Calu3 (cell line): ENCODE measurements at regions not wholly inside any gene's neighbourhood (a gene's known extent, or its start where the extent isn't known, plus 50 kb on each side); places are given as distances from the start of the nearest gene placed in this dataset.

Experiments
- BruUV-seq: library from RNA; stranded (reverse); fragments of 400-500 nt; replicated peaks from 2 replicates; lab custom pipeline; 2021; lab: Mats Ljungman, UMichigan
- CTCF ChIA-PET: fragments of 300-600 bp; sonication (Branson Sonifier 250); formaldehyde crosslinking; loops from one replicate; lab custom pipeline; 2022; ENCODE audit warnings: antibody characterized with exemption; lab: Charles Lee
- DNase-seq: peaks from one replicate; pipeline ENCODE4 v3.0.0; 2022
- H3K27ac Mint-ChIP-seq: one replicate; pipeline ENCODE4 v1.8.0; 2022; ENCODE audit warnings: mixed read lengths; ENCODE audit not compliant: unreplicated experiment
- H3K27me3 Mint-ChIP-seq: one replicate; pipeline ENCODE4 v1.8.0; 2022; ENCODE audit warnings: mixed read lengths; ENCODE audit not compliant: unreplicated experiment
- H3K36me3 Mint-ChIP-seq: one replicate; pipeline ENCODE4 v1.8.0; 2022; ENCODE audit warnings: mild to moderate bottlenecking, moderate library complexity, mixed read lengths; ENCODE audit not compliant: insufficient read depth, unreplicated experiment
- H3K4me1 Mint-ChIP-seq: one replicate; pipeline ENCODE4 v1.8.0; 2022; ENCODE audit warnings: mild to moderate bottlenecking, low read depth, mixed read lengths; ENCODE audit not compliant: unreplicated experiment
- H3K4me3 Mint-ChIP-seq: one replicate; pipeline ENCODE4 v1.8.0; 2022; ENCODE audit warnings: mild to moderate bottlenecking, low read depth, moderate library complexity, mixed read lengths; ENCODE audit not compliant: unreplicated experiment
- H3K9me3 Mint-ChIP-seq: one replicate; pipeline ENCODE4 v1.8.0; 2022; ENCODE audit warnings: low read depth, mixed read lengths; ENCODE audit not compliant: unreplicated experiment
- intact Hi-C: fragments of 100-400 bp; cut with micrococcal nuclease; formaldehyde crosslinking; loops from one replicate; pipeline ENCODE4 v1.10.0; 2022; ENCODE audit not compliant: unreplicated experiment
- TF ChIP-seq, protein P1 (sequence below): fragments of 200-600 bp; IDR thresholded peaks from one replicate; pipeline ENCODE4 v1.8.0; 2022; ENCODE audit warnings: antibody characterized with exemption; ENCODE audit not compliant: unreplicated experiment

DNA sequence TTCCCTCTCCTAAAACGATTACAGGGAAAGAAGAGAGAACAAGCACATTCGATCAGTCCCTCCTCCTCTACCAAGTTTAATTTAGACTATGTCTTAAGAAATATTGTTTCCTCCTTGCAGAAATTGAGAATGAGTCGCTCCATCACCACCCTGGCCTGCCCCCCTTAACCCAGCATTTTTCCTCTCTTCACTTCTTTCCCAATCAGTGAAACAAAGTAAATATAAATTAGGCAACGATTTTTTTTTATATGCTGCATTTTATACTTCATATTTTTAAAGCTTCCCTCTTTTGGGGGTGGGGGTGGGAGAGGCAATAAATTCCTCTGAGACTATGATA lies 300.0 kb downstream of the SPRY2 start:
- Mint-ChIP-seq H3K4me1 (no peaks in the 10 kb centered on the region), H3K9me3 (no peaks in the 10 kb centered on the region), H3K4me3 (no peak overlapping the region), H3K27me3 (no peaks in the 10 kb centered on the region), H3K36me3 (no peaks in the 10 kb centered on the region), H3K27ac (no peak overlapping the region)
- intact Hi-C loops = no loop called here
- BruUV-seq = no TSS peak
- TF ChIP-seq, protein P1, sequence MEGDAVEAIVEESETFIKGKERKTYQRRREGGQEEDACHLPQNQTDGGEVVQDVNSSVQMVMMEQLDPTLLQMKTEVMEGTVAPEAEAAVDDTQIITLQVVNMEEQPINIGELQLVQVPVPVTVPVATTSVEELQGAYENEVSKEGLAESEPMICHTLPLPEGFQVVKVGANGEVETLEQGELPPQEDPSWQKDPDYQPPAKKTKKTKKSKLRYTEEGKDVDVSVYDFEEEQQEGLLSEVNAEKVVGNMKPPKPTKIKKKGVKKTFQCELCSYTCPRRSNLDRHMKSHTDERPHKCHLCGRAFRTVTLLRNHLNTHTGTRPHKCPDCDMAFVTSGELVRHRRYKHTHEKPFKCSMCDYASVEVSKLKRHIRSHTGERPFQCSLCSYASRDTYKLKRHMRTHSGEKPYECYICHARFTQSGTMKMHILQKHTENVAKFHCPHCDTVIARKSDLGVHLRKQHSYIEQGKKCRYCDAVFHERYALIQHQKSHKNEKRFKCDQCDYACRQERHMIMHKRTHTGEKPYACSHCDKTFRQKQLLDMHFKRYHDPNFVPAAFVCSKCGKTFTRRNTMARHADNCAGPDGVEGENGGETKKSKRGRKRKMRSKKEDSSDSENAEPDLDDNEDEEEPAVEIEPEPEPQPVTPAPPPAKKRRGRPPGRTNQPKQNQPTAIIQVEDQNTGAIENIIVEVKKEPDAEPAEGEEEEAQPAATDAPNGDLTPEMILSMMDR = no peak
- DNase-seq = no peak
- CTCF ChIA-PET = interaction anchor here (0.7 kb wide), 1 partner anchor 300 kb away, joined by 3 read pairs; no protein-coding TSS in a partner anchor

DNA sequence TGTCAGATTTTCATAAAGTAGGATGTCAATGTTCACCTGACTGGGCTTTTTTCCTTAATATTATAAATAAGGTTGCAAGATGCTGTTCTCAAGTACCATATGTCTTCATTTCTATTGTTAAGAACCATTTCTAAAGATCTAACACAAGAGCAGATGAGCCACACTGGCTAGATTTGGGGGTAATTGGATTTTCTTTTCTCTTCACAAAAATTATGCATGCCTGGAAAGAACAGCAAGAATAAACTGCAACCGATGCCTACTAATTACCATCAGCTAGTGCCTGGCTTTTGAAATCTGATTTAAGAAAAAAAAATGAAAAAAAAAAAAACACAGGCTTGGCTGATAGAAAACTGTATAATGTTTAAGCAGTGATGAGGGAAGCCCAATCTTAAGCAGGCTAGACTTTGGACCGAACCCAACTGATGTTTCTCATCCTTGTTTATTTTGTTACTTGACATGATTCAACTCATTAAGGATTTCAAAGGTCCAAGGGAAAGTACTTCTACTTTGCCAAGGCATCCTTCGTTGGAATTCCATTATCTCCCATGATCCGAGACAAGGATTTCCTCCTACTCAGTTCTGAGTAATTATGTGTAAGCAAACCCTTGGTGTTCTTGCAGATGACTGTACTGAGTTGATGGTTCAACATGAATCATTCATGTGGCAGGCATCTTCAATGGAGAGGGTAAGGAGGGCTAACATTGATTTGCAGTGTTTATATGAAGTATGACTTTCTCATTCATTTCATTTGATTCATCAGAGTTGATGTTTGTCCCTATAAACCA lies 300.5 kb downstream of the SPRY2 start:
- BruUV-seq = no TSS peak
- H3K4me3 Mint-ChIP-seq = no peak overlapping the region
- CTCF ChIA-PET = no interaction called here
- no peaks in the 10 kb centered on the region for H3K4me1 Mint-ChIP-seq
- TF ChIP-seq, protein P1 = no peak
- no peak overlapping the region for H3K27ac Mint-ChIP-seq
- no peak for DNase-seq
- no peaks in the 10 kb centered on the region for H3K27me3 Mint-ChIP-seq
- intact Hi-C loops = no loop called here
- no peaks in the 10 kb centered on the region for H3K36me3 Mint-ChIP-seq
- H3K9me3 Mint-ChIP-seq = no peaks in the 10 kb centered on the region

DNA sequence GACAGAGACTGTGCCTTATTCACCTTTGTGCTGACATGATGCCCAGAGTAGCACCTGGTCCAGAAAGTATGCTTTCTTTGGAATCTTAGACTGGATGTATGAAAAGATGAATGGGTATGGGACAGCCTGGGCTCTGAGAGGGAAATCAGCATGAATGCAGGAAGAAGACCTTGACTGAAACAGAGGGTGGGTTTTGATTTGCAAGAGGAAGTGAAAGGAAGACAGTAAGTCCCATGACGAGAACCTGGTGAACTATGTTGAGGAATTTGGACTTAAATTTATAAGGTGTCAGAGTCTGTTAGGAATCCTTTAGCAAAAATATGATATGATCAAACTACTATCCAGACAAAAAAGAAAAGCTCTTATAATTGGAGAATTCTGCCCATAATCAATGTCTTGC lies 301.9 kb downstream of the SPRY2 start:
- no peak overlapping the region for H3K27ac Mint-ChIP-seq
- CTCF ChIA-PET = no interaction called here
- TF ChIP-seq, protein P1 = no peak
- no peak overlapping the region for H3K4me3 Mint-ChIP-seq
- H3K4me1 Mint-ChIP-seq = no peaks in the 10 kb centered on the region
- BruUV-seq = no TSS peak
- intact Hi-C loops = no loop called here
- DNase-seq = no peak
- no peaks in the 10 kb centered on the region for H3K9me3 Mint-ChIP-seq
- H3K27me3 Mint-ChIP-seq = no peaks in the 10 kb centered on the region
- no peaks in the 10 kb centered on the region for H3K36me3 Mint-ChIP-seq

DNA sequence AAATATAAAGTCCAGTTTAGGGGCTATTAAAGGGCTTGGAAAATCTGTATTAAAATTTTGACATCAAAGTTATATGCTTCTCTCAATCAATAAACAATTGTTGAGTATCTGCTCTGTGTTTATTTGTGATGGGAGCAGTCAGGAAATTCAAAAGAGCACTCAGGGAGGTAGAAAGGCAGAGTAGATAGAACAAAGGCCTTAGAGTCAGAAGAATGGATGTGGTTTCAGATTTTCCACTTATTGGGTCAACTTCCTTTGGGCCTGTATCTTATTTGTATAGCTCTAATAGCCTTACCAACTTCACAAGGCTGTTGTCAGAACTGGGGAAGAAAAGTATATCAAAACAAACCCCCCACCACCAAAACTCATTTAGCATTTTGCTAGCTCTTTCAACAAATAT lies 302.6 kb downstream of the SPRY2 start:
- Mint-ChIP-seq H3K27ac (no peak overlapping the region), H3K27me3 (no peaks in the 10 kb centered on the region), H3K9me3 (no peaks in the 10 kb centered on the region), H3K4me1 (no peaks in the 10 kb centered on the region), H3K4me3 (no peak overlapping the region), H3K36me3 (no peaks in the 10 kb centered on the region)
- BruUV-seq = no TSS peak
- DNase-seq = no peak
- CTCF ChIA-PET = no interaction called here
- TF ChIP-seq, protein P1 = no peak
- intact Hi-C loops = no loop called here
